MCF 10A (cell line): ENCODE measurements at regions not wholly inside any gene's neighbourhood (a gene's known extent, or its start where the extent isn't known, plus 50 kb on each side); places are given as distances from the start of the nearest gene placed in this dataset.

Experiments
- BruUV-seq: library from RNA; stranded (reverse); fragments of 400-500 nt; replicated peaks from 2 replicates; lab custom pipeline; 2021; lab: Mats Ljungman, UMichigan
- CTCF ChIA-PET: fragments of 300-600 bp; sonication (Branson Sonifier 250); formaldehyde crosslinking; extraction: SDS; loops from one replicate; lab custom pipeline; 2021; ENCODE audit warnings: antibody characterized with exemption, inconsistent platforms; lab: Yijun Ruan, JAX
- POLR2A ChIA-PET: fragments of 300-600, 350-650 bp; sonication (Branson Sonifier 250); formaldehyde crosslinking; extraction: SDS; loops from one replicate; lab custom pipeline; 2020; ENCODE audit warnings: antibody characterized with exemption, inconsistent platforms; lab: Yijun Ruan, JAX
- DNase-seq: peaks from one replicate; pipeline ENCODE4 v3.0.0-alpha.2; 2018; ENCODE audit not compliant: unreplicated experiment
- H3K27ac Mint-ChIP-seq: one replicate; pipeline ENCODE4 v1.8.0; 2022; ENCODE audit warnings: mild to moderate bottlenecking, low read depth, mixed read lengths; ENCODE audit not compliant: unreplicated experiment
- H3K27me3 Mint-ChIP-seq: one replicate; pipeline ENCODE4 v1.8.0; 2022; ENCODE audit warnings: mixed read lengths; ENCODE audit not compliant: insufficient read depth, unreplicated experiment
- H3K36me3 Mint-ChIP-seq: one replicate; pipeline ENCODE4 v1.8.0; 2022; ENCODE audit warnings: mild to moderate bottlenecking, moderate library complexity, mixed read lengths; ENCODE audit not compliant: insufficient read depth, unreplicated experiment
- H3K4me1 Mint-ChIP-seq: one replicate; pipeline ENCODE4 v1.8.0; 2022; ENCODE audit warnings: mixed read lengths; ENCODE audit not compliant: insufficient read depth, unreplicated experiment
- H3K4me3 Mint-ChIP-seq: one replicate; pipeline ENCODE4 v1.8.0; 2022; ENCODE audit warnings: mild to moderate bottlenecking, moderate library complexity, mixed read lengths; ENCODE audit not compliant: unreplicated experiment
- H3K9me3 Mint-ChIP-seq: one replicate; pipeline ENCODE4 v1.8.0; 2022; ENCODE audit warnings: mixed read lengths; ENCODE audit not compliant: unreplicated experiment
- intact Hi-C: fragments of 100-400 bp; cut with micrococcal nuclease; formaldehyde crosslinking; loops from 2 replicates; pipeline ENCODE4 v1.14.1; 2022
- TF ChIP-seq, protein P1 (sequence below): fragments of 200-600 bp; IDR thresholded peaks from one replicate; pipeline ENCODE4 v1.8.0; 2022; ENCODE audit warnings: antibody characterized with exemption, mild to moderate bottlenecking; ENCODE audit not compliant: unreplicated experiment

DNA sequence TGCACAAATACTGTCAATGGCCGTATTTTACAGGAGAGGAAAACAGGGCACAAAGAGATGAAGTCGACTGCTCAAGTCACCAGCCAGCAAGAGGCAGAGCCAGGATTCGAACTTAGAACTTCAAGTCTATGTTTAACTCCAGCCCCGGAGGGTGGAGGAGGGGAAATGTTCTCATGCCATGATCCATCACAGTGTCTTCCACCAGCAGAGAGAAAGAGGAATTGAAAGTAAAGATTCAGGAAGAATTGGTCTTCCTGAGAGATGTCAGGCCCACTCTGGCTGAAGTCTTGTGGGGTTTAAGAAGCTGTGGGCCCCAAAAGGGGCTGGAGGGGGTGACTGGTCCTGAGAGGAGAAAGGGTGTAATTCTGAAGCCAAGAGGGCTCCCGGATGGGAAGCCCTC lies 260.0 kb downstream of the TNS1 start:
- POLR2A ChIA-PET: no interaction called here
- peaks cover 16% of the 10 kb centered on the region for H3K27me3 Mint-ChIP-seq
- no peaks in the 10 kb centered on the region for H3K4me1 Mint-ChIP-seq
- no peaks in the 10 kb centered on the region for H3K36me3 Mint-ChIP-seq
- BruUV-seq: no TSS peak
- CTCF ChIA-PET: no interaction called here
- no peak overlapping the region for H3K27ac Mint-ChIP-seq
- TF ChIP-seq, protein P1, sequence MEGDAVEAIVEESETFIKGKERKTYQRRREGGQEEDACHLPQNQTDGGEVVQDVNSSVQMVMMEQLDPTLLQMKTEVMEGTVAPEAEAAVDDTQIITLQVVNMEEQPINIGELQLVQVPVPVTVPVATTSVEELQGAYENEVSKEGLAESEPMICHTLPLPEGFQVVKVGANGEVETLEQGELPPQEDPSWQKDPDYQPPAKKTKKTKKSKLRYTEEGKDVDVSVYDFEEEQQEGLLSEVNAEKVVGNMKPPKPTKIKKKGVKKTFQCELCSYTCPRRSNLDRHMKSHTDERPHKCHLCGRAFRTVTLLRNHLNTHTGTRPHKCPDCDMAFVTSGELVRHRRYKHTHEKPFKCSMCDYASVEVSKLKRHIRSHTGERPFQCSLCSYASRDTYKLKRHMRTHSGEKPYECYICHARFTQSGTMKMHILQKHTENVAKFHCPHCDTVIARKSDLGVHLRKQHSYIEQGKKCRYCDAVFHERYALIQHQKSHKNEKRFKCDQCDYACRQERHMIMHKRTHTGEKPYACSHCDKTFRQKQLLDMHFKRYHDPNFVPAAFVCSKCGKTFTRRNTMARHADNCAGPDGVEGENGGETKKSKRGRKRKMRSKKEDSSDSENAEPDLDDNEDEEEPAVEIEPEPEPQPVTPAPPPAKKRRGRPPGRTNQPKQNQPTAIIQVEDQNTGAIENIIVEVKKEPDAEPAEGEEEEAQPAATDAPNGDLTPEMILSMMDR: no peak
- intact Hi-C loops: no loop called here
- no peaks in the 10 kb centered on the region for H3K9me3 Mint-ChIP-seq
- H3K4me3 Mint-ChIP-seq: no peak overlapping the region
- DNase-seq: no peak

DNA sequence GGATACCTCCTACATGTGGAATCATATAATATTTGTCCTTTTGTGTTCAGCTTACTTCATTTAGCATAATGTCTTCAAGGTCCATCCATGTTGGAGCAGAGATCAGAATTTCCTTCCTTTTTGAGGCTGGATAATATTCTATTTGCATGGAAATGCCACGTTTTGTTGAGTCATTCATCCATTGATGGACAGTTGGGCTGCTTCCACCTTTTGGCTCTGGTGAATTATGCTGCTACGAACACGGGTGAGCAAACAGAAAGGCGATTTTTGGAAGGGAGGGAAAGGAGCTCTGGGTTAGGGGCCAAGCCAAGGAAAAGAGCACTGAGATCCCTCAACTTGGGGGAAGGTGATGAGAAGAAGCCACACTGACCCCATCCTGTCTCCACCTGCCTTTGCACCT lies 260.5 kb downstream of the TNS1 start:
- peaks cover 16% of the 10 kb centered on the region for H3K27me3 Mint-ChIP-seq
- CTCF ChIA-PET: no interaction called here
- no peaks in the 10 kb centered on the region for H3K9me3 Mint-ChIP-seq
- TF ChIP-seq, protein P1: no peak
- POLR2A ChIA-PET: no interaction called here
- intact Hi-C loops: no loop called here
- no peaks in the 10 kb centered on the region for H3K36me3 Mint-ChIP-seq
- H3K4me1 Mint-ChIP-seq: no peaks in the 10 kb centered on the region
- H3K4me3 Mint-ChIP-seq: no peak overlapping the region
- no TSS peak for BruUV-seq
- no peak overlapping the region for H3K27ac Mint-ChIP-seq
- DNase-seq: no peak

DNA sequence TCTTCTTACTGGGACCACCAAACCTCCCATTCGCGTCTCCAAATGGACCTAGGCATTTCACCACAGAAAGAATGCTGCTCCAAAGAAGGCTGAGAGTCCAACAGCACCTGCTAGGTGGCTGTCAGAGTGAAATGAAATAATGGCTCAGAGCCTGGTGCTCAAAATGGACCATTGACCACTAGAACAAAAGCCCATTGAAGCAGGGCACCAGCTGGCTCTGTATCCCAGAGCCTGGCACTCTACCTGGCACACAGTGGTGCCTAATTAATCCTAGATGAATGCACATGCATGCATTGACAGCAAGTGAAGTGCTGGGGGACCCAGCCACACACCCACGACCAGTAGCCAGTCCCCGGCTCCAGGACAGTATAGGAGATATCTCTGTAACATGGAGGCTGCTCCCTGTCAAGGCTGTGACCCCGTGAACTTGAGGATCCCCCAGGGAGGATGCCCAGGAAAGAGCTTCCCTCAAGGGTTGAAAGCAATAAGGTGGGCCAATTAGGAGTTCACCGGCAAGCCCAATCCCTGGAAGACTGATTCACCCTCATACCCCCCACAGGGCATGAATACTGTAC lies 261.3 kb downstream of the TNS1 start:
- Mint-ChIP-seq H3K27me3 (peaks cover 16% of the 10 kb centered on the region), H3K36me3 (no peaks in the 10 kb centered on the region), H3K4me3 (no peak overlapping the region), H3K9me3 (no peaks in the 10 kb centered on the region), H3K4me1 (no peaks in the 10 kb centered on the region), H3K27ac (no peak overlapping the region)
- BruUV-seq: no TSS peak
- intact Hi-C loops: no loop called here
- TF ChIP-seq, protein P1: no peak
- ChIA-PET CTCF (no interaction called here), POLR2A (no interaction called here)
- DNase-seq: no peak

DNA sequence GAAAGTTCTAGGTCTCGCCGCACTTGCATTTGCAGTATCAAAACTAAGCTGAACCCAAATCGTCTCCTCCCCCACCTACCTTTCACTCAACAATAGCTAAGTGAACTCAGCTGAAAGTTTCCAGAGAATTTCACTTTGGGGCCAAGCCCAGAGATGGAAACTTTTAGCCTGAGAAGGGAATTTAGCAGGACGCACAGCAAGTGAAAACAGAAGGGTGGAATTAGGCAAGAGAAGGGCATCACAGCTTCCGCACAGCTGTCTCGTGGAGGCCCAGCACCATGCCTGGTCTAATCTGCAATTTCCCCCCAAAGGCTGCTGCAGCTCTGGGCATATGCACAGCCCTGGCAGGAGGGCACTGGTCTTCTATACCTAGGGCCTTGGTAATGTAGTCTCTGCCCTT lies 262.0 kb downstream of the TNS1 start:
- CTCF ChIA-PET: interaction anchor here (0.6 kb wide), 1 partner anchor 30 kb away, joined by 3 read pairs; no protein-coding TSS in a partner anchor
- intact Hi-C loops: no loop called here
- Mint-ChIP-seq H3K27ac (no peak overlapping the region), H3K9me3 (no peaks in the 10 kb centered on the region), H3K4me3 (no peak overlapping the region), H3K4me1 (no peaks in the 10 kb centered on the region), H3K36me3 (no peaks in the 10 kb centered on the region), H3K27me3 (peaks cover 16% of the 10 kb centered on the region)
- TF ChIP-seq, protein P1: no peak
- DNase-seq: no peak
- no TSS peak for BruUV-seq
- POLR2A ChIA-PET: interaction anchor here (0.8 kb wide), 1 partner anchor 21 kb away, joined by 3 read pairs; no protein-coding TSS in a partner anchor
